B cell (primary cell): ENCODE measurements at regions not wholly inside any gene's neighbourhood (a gene's known extent, or its start where the extent isn't known, plus 50 kb on each side); places are given as distances from the start of the nearest gene placed in this dataset.

Experiments used
- ATAC-seq: fragments of 200-7000 bp; cut with Tn5 transposase; one replicate; pipeline ENCODE4 v1.10.0; 2021; ENCODE audit warnings: low read depth, mild to moderate bottlenecking, moderate number of reproducible peaks, moderate library complexity
- CTCF ChIA-PET: fragments of 350-600 bp; sonication (Branson Sonifier 250); formaldehyde crosslinking; loops from one replicate; lab custom pipeline; 2021; ENCODE audit warnings: antibody characterized with exemption, inconsistent platforms; lab: Charles Lee
- POLR2A ChIA-PET: fragments of 350-600 bp; sonication (Branson Sonifier 250); formaldehyde crosslinking; loops from one replicate; lab custom pipeline; 2021; ENCODE audit warnings: antibody characterized with exemption; lab: Charles Lee
- DNase-seq: peaks from one replicate; pipeline ENCODE4 v3.0.0; 2013
- H2AFZ ChIP-seq: 2 replicates; pipeline ENCODE4 v1.6.1; 2012; ENCODE audit warnings: mild to moderate bottlenecking, low read depth, low read length; ENCODE audit not compliant: insufficient read depth, poor library complexity, severe bottlenecking
- H3K27ac ChIP-seq, 2 donors: 1 replicate in 1 of 2; 2 replicates in 1 of 2; pipeline ENCODE4 v1.5.1; 2012 to 2013; ENCODE audit warnings: low read length in 2 of 2, mild to moderate bottlenecking in 2 of 2, moderate library complexity in 1 of 2
- H3K27me3 ChIP-seq, 4 experiments: fragments of 200-600 bp in 1 of 4; sonication (generic) in 1 of 4; replicated peaks in 1 of 4; 1 replicate in 2 of 4; 2 replicates in 2 of 4; pipeline versions ENCODE4 v1.6.1 to v1.7.0; 2013 to 2016; ENCODE audit warnings: low read length in 3 of 4, mild to moderate bottlenecking in 2 of 4, mixed read lengths in 1 of 4, moderate library complexity in 1 of 4; ENCODE audit not compliant: insufficient read depth in 4 of 4, control insufficient read depth in 3 of 4; ENCODE audit errors: control extremely low read depth in 1 of 4
- H3K36me3 ChIP-seq, 2 experiments: replicated peaks in 1 of 2; 1 replicate in 1 of 2; 2 replicates in 1 of 2; pipeline versions ENCODE4 v1.6.1 to v1.7.1; 2013; ENCODE audit warnings: low read length in 1 of 2; ENCODE audit not compliant: insufficient read depth in 2 of 2, control insufficient read depth in 1 of 2; ENCODE audit errors: control extremely low read depth in 1 of 2, extremely low read depth in 1 of 2
- H3K4me1 ChIP-seq, 2 donors: fragments of 200-600 bp in 1 of 2; sonication (generic) in 1 of 2; 1 replicate in 1 of 2; 2 replicates in 1 of 2; pipeline versions ENCODE4 v1.5.1 to v1.6.1; 2013 to 2017; ENCODE audit warnings: low read length in 2 of 2; ENCODE audit not compliant: control insufficient read depth in 2 of 2, insufficient read depth in 2 of 2
- H3K4me2 ChIP-seq: replicated peaks from 2 replicates; pipeline ENCODE3; 2012; ENCODE audit warnings: mild to moderate bottlenecking, low read depth, low read length; ENCODE audit not compliant: poor library complexity, severe bottlenecking
- H3K4me3 ChIP-seq, 5 experiments: fragments of 200-600 bp in 1 of 5; sonication (generic) in 1 of 5; 1 replicate in 3 of 5; 2 replicates in 2 of 5; pipeline versions ENCODE4 v1.5.1 to v1.7.0; 2011 to 2016; ENCODE audit warnings: low read length in 4 of 5, mild to moderate bottlenecking in 4 of 5, low read depth in 2 of 5, control low read depth in 1 of 5, moderate library complexity in 1 of 5; ENCODE audit not compliant: insufficient read depth in 1 of 5; ENCODE audit errors: control extremely low read depth in 1 of 5, extremely low read depth in 1 of 5
- H3K79me2 ChIP-seq: fragments of 200-600 bp; sonication (generic); one replicate; pipeline ENCODE4 v1.6.0; 2016; ENCODE audit warnings: low read length; ENCODE audit not compliant: control insufficient read depth, insufficient read depth
- H3K9ac ChIP-seq: fragments of 200-600 bp; sonication (generic); 2 replicates; pipeline ENCODE4 v1.6.1; 2017; ENCODE audit warnings: mild to moderate bottlenecking, low read length, moderate library complexity
- H3K9me3 ChIP-seq, 3 donors: one replicate each; pipeline versions ENCODE4 v1.6.1 to v1.7.1; 2013; ENCODE audit warnings: low read length in 2 of 3; ENCODE audit not compliant: control insufficient read depth in 2 of 3, insufficient read depth in 1 of 3; ENCODE audit errors: control extremely low read depth in 1 of 3
- H4K20me1 ChIP-seq: 2 replicates; pipeline ENCODE4 v1.6.0; 2012; ENCODE audit warnings: mild to moderate bottlenecking, low read length; ENCODE audit not compliant: insufficient read depth, control insufficient read depth, poor library complexity, severe bottlenecking
- H3K27ac Mint-ChIP-seq: one replicate; pipeline ENCODE4 v1.8.0; 2021; ENCODE audit warnings: mixed read lengths
- H3K27me3 Mint-ChIP-seq: one replicate; pipeline ENCODE4 v1.8.0; 2021; ENCODE audit warnings: mixed read lengths
- H3K4me1 Mint-ChIP-seq: one replicate; pipeline ENCODE4 v1.8.0; 2021; ENCODE audit warnings: mixed read lengths
- H3K4me3 Mint-ChIP-seq: one replicate; pipeline ENCODE4 v1.8.0; 2021; ENCODE audit warnings: mixed read lengths
- H3K9me3 Mint-ChIP-seq: one replicate; pipeline ENCODE4 v1.8.0; 2022; ENCODE audit warnings: mixed read lengths; ENCODE audit not compliant: insufficient read depth
- EZH2 ChIP-seq: IDR thresholded peaks from 2 replicates; pipeline ENCODE4 v1.6.1; 2012; ENCODE audit warnings: borderline replicate concordance, low read depth, mild to moderate bottlenecking, moderate library complexity, low read length; ENCODE audit not compliant: insufficient read depth, poor library complexity, severe bottlenecking
- whole genome bisulfite sequencing: methylation state at CpG from one replicate; pipeline ENCODE4 v1.1.5; 2013; ENCODE audit warnings: missing lambda C conversion rate; ENCODE audit not compliant: insufficient coverage; 5-methylcytosine and 5-hydroxymethylcytosine counted together
- intact Hi-C: fragments of 100-400 bp; cut with micrococcal nuclease; formaldehyde crosslinking; loops from one replicate; pipeline ENCODE4 v1.10.0; 2022
- TF ChIP-seq, protein P1 (sequence below): fragments of 200-600 bp; IDR thresholded peaks from one replicate; pipeline ENCODE4 v1.8.0; 2022; ENCODE audit warnings: antibody characterized with exemption, mild to moderate bottlenecking

DNA sequence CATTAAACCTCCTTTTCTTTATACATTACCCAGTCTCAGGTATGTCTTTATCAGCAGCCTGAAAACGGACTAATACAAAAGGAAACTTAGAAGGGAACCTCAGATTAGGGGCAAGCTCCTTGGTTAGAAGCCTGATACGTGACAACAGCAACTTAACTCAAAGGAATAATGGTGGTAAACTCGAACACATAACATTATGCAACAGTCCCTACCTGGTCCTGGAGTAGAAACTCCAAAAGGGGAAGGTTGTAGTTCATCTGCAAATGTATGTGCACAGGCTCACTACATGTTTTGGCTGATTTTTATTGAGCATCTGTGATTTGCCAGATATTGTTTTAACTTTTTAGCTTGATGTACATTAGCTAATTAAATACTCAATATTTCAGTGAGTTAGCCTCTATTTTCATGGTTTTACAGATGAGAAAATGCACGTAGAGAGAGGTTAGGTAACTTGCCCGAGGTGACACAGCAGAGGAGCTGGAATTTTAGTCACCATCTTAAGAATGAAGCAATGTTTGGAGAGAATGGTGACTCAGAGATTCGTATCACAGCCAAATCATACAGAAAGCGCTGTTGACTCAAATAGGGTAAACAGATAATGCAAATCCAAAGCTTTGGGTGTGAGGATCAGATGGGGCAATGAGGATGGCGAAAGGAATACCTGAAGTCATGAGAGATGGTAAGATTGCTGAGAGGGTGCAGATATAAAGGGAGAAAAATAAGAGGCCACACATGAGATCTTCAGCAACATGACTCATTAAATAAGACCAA, 194.9 kb upstream of the RBFOX1 start:
- H3K36me3 ChIP-seq, result no peaks in the 10 kb centered on the region
- ChIA-PET POLR2A (no interaction called here), CTCF (no interaction called here)
- H3K27ac ChIP-seq, result no peak overlapping the region
- DNase-seq (no peak), ATAC-seq (no peak)
- H3K4me2 ChIP-seq, result no peak overlapping the region
- H4K20me1 ChIP-seq, result no peaks in the 10 kb centered on the region
- H3K4me3 ChIP-seq, result no peak overlapping the region
- 67% methylated on average over 1 of the region's 8 CpGs for WGBS
- no peak overlapping the region for H3K4me3 Mint-ChIP-seq
- H3K9me3 ChIP-seq, result no peaks in the 10 kb centered on the region
- H3K79me2 ChIP-seq, result no peaks in the 10 kb centered on the region
- H3K4me1 Mint-ChIP-seq, result no peaks in the 10 kb centered on the region
- no peaks in the 10 kb centered on the region for H3K27me3 ChIP-seq
- H3K4me1 ChIP-seq, result no peaks in the 10 kb centered on the region
- no peak overlapping the region for H2AFZ ChIP-seq
- intact Hi-C loops, result no loop called here
- no peak overlapping the region for H3K27ac Mint-ChIP-seq
- H3K9ac ChIP-seq, result no peak overlapping the region
- H3K27me3 Mint-ChIP-seq, result no peaks in the 10 kb centered on the region
- TF ChIP-seq, protein P1, sequence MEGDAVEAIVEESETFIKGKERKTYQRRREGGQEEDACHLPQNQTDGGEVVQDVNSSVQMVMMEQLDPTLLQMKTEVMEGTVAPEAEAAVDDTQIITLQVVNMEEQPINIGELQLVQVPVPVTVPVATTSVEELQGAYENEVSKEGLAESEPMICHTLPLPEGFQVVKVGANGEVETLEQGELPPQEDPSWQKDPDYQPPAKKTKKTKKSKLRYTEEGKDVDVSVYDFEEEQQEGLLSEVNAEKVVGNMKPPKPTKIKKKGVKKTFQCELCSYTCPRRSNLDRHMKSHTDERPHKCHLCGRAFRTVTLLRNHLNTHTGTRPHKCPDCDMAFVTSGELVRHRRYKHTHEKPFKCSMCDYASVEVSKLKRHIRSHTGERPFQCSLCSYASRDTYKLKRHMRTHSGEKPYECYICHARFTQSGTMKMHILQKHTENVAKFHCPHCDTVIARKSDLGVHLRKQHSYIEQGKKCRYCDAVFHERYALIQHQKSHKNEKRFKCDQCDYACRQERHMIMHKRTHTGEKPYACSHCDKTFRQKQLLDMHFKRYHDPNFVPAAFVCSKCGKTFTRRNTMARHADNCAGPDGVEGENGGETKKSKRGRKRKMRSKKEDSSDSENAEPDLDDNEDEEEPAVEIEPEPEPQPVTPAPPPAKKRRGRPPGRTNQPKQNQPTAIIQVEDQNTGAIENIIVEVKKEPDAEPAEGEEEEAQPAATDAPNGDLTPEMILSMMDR, result no peak
- TF ChIP-seq EZH2, result no peak
- H3K9me3 Mint-ChIP-seq, result peaks cover 9% of the 10 kb centered on the region

DNA sequence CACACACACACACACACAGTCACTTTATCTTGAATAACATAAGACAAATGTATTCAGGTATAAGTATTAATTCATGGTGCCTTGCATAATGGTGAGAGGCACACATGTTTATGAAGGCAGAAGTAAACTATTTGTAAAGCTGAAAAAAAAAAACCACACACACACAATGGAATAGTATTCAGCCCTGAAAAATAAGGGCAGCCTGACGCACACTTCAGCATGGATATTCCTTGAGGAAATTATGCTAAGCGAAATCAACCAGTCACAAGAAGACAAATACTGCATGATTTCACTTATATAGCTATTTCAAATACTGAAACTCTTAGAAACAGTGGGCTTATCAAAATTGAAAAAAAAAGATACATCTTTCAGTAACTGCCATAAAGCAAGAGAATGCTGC, 200.2 kb upstream of the RBFOX1 start:
- POLR2A ChIA-PET, result no interaction called here
- no peaks in the 10 kb centered on the region for H3K36me3 ChIP-seq
- Mint-ChIP-seq H3K4me1 (no peaks in the 10 kb centered on the region), H3K27me3 (no peaks in the 10 kb centered on the region), H3K27ac (no peak overlapping the region), H3K4me3 (no peak overlapping the region), H3K9me3 (peaks cover 6% of the 10 kb centered on the region)
- intact Hi-C loops, result no loop called here
- no peak overlapping the region for H3K27ac ChIP-seq
- TF ChIP-seq EZH2, result no peak
- TF ChIP-seq, protein P1, result no peak
- no peak overlapping the region for H3K4me2 ChIP-seq
- CTCF ChIA-PET, result no interaction called here
- no peaks in the 10 kb centered on the region for H3K9me3 ChIP-seq
- no peak overlapping the region for H3K9ac ChIP-seq
- H2AFZ ChIP-seq, result no peak overlapping the region
- ATAC-seq (no peak), DNase-seq (no peak)
- no CpG with 5 or more reads among the region's 2 CpGs for WGBS
- H3K27me3 ChIP-seq, result no peaks in the 10 kb centered on the region
- H3K4me1 ChIP-seq, result no peaks in the 10 kb centered on the region
- no peaks in the 10 kb centered on the region for H3K79me2 ChIP-seq
- no peak overlapping the region for H3K4me3 ChIP-seq
- no peaks in the 10 kb centered on the region for H4K20me1 ChIP-seq
